ENCODE measurements at regions not wholly inside any gene's neighbourhood (a gene's known extent, or its start where the extent isn't known, plus 50 kb on each side); places are given as distances from the start of the nearest gene placed in this dataset.
"Not testable (repeated sequence)": the region's sequence is repeated elsewhere in the genome, so short reads cannot be mapped to it uniquely, and the experiment has no call there.

GRCh38 chr5:103690676-103691075, 128.1 kb upstream of the NUDT12 start:
- H3K4me3 ChIP-seq (ENCODE audit: low read depth, low read length): no peak overlapping the region

- no peak overlapping the region for H3K4me3 ChIP-seq (ENCODE audit: low read depth, low read length)
Measured at GRCh38 chr5:103679873-103680272, 117.3 kb upstream of the NUDT12 start.

- not testable (repeated sequence) for H3K4me3 ChIP-seq (ENCODE audit: low read depth, low read length)
Measured at GRCh38 chr5:103676198-103676597, 113.6 kb upstream of the NUDT12 start.

GRCh38 chr5:103674739-103675138, 112.2 kb upstream of the NUDT12 start:
- H3K4me3 ChIP-seq (ENCODE audit: low read depth, low read length): no peak overlapping the region

GRCh38 chr5:103674251-103674650, 111.7 kb upstream of the NUDT12 start:
- H3K4me3 ChIP-seq (ENCODE audit: low read depth, low read length): no peak overlapping the region

GRCh38 chr5:103669615-103670014, 107.0 kb upstream of the NUDT12 start:
- no peak overlapping the region for H3K4me3 ChIP-seq (ENCODE audit: low read depth, low read length)

- no peak overlapping the region for H3K4me3 ChIP-seq (ENCODE audit: low read depth, low read length)
Measured at GRCh38 chr5:103668281-103668680, 105.7 kb upstream of the NUDT12 start.

GRCh38 chr5:103667068-103667467, 104.5 kb upstream of the NUDT12 start:
- H3K4me3 ChIP-seq (ENCODE audit: low read depth, low read length): no peak overlapping the region

GRCh38 chr5:103657301-103657700, 94.7 kb upstream of the NUDT12 start:
- H3K4me3 ChIP-seq (ENCODE audit: low read depth, low read length): no peak overlapping the region

- H3K4me3 ChIP-seq (ENCODE audit: low read depth, low read length): no peak overlapping the region
Measured at GRCh38 chr5:103648086-103648485, 85.5 kb upstream of the NUDT12 start.

- H3K4me3 ChIP-seq (ENCODE audit: low read depth, low read length): no peak overlapping the region
Measured at GRCh38 chr5:103646698-103647614, 84.4 kb upstream of the NUDT12 start.

GRCh38 chr5:103645816-103646215, 83.2 kb upstream of the NUDT12 start:
- no peak overlapping the region for H3K4me3 ChIP-seq (ENCODE audit: low read depth, low read length)

GRCh38 chr5:103638979-103639378, 76.4 kb upstream of the NUDT12 start:
- H3K4me3 ChIP-seq (ENCODE audit: low read depth, low read length): no peak overlapping the region

- H3K4me3 ChIP-seq (ENCODE audit: low read depth, low read length): no peak overlapping the region
Measured at GRCh38 chr5:103624675-103625074, 62.1 kb upstream of the NUDT12 start.

- no peak overlapping the region for H3K4me3 ChIP-seq (ENCODE audit: low read depth, low read length)
Measured at GRCh38 chr5:103624035-103624480, 61.5 kb upstream of the NUDT12 start.

- H3K4me3 ChIP-seq (ENCODE audit: low read depth, low read length): no peak overlapping the region
Measured at GRCh38 chr5:103623425-103623824, 60.8 kb upstream of the NUDT12 start.

- no peak overlapping the region for H3K4me3 ChIP-seq (ENCODE audit: low read depth, low read length)
Measured at GRCh38 chr5:103621548-103621930, 59.0 kb upstream of the NUDT12 start.

- no peak overlapping the region for H3K4me3 ChIP-seq (ENCODE audit: low read depth, low read length)
Measured at GRCh38 chr5:103620851-103621547, 58.4 kb upstream of the NUDT12 start.

GRCh38 chr5:103617913-103618312, 55.3 kb upstream of the NUDT12 start:
- H3K4me3 ChIP-seq (ENCODE audit: low read depth, low read length): no peak overlapping the region

- no peak overlapping the region for H3K4me3 ChIP-seq (ENCODE audit: low read depth, low read length)
Measured at GRCh38 chr5:103617090-103617489, 54.5 kb upstream of the NUDT12 start.

- H3K4me3 ChIP-seq (ENCODE audit: low read depth, low read length): no peak overlapping the region
Measured at GRCh38 chr5:103612545-103612944, 50.0 kb upstream of the NUDT12 start.
